Inflammatory macrophage treated with lipopolysaccharide for 4 hours (primary cell): ENCODE measurements at regions not wholly inside any gene's neighbourhood (a gene's known extent, or its start where the extent isn't known, plus 50 kb on each side); places are given as distances from the start of the nearest gene placed in this dataset.
A peak's percentile ranks its signal among the peaks of the same experiment; 100 is the strongest.

Source experiments
- DNase-seq: peaks from one replicate; pipeline ENCODE4 v3.0.0-alpha.2; 2020

DNA sequence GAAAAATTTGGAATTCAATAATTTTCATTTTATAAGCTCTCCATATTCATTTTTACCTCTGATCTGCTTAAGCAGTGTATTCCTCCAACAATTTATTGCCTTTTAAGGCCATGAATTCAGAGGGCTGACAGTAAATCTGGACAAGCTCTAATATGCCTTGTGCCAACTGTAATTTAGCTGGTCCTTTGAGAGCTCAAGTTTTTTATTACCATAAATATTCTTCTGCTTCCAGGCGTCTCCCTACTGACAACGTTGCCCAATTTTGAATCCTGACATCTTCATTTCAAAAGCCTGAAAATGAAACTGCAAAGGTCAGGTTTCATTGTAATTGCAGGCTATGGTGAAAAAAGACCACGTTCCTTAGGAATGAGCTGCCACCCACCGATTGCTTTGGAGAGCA, 95.8 kb upstream of the GEMIN8 start:
- no peak for DNase-seq

DNA sequence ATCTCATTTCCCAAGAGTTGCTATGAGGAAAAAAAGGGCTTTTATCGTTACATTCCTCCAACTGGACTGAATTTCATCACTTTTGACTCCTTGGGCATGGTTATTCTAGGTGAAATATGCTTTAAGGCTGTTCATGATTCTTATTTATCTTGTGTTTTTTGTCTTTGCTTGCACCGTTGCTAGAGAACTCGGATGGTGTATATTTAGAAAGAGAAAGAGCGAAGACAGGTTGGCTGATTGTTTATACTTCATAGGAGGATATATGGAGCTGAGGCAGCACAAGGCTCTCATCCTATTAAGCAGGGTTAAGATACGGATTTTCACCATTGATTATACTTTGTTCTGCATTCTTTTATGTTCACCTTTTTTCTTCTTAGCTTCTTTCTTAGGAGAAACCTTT, 94.9 kb upstream of the GEMIN8 start:
- no peak for DNase-seq

- peak; percentile 41 for DNase-seq
These were observed 66.0 kb upstream of the GEMIN8 start for GRCh38 chrX:14095702-14096101.

GRCh38 chrX:14094191-14094590, 64.5 kb upstream of the GEMIN8 start:
- DNase-seq = no peak

DNA sequence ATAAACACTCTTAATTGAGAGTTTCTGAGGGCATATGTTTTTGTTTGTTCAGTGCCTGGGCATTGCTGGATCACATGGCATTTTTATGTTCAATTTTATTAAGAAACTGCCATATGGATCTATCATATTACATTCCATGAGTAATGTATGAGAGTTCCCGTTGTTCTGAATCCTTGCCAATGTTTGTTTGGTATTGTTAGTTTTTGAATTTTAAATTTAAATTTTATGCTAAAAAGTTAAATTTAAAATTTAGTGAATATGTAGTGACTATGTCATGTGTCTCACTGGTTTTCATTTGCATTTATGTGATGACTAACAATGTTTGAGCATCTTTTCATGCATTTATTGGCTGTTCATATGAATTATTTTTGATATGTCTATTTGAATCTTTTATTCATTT, 54.8 kb upstream of the GEMIN8 start:
- DNase-seq = no peak

GRCh38 chrX:14083783-14084182, 54.1 kb upstream of the GEMIN8 start:
- DNase-seq = no peak

- no peak for DNase-seq
These were observed 50.3 kb upstream of the GEMIN8 start for GRCh38 chrX:14079891-14080430.
